ENCODE measurements at regions not wholly inside any gene's neighbourhood (a gene's known extent, or its start where the extent isn't known, plus 50 kb on each side); places are given as distances from the start of the nearest gene placed in this dataset.

- in situ Hi-C loops (cut with HindIII; ENCODE audit: low pct_unique_long_range_greater_than_20kb, low sequenced_read_pairs) = no loop called here
- no peak for TF ChIP-seq JUND (IDR thresholded peaks at IDR 0.05; ENCODE audit: low read depth)
- DNase-seq (ENCODE audit: low read depth in 1 of 2, low spot score in 1 of 2) = no peak
Measured at GRCh38 chr2:6645004-6645403, 220.7 kb downstream of the CMPK2 start.

GRCh38 chr2:6645672-6646071 lies 220.0 kb downstream of the CMPK2 start:
- in situ Hi-C loops (cut with HindIII; ENCODE audit: low pct_unique_long_range_greater_than_20kb, low sequenced_read_pairs) = no loop called here
- DNase-seq (ENCODE audit: low read depth in 1 of 2, low spot score in 1 of 2) = no peak
- no peak for TF ChIP-seq JUND (IDR thresholded peaks at IDR 0.05; ENCODE audit: low read depth)

- no peak for TF ChIP-seq JUND (IDR thresholded peaks at IDR 0.05; ENCODE audit: low read depth)
- DNase-seq (ENCODE audit: low read depth in 1 of 2, low spot score in 1 of 2) = no peak
- in situ Hi-C loops (cut with HindIII; ENCODE audit: low pct_unique_long_range_greater_than_20kb, low sequenced_read_pairs) = no loop called here
Measured at GRCh38 chr2:6647046-6647445, 218.7 kb downstream of the CMPK2 start.

GRCh38 chr2:6648596-6649247 lies 217.0 kb downstream of the CMPK2 start:
- TF ChIP-seq JUND (IDR thresholded peaks at IDR 0.05; ENCODE audit: low read depth) = no peak
- in situ Hi-C loops (cut with HindIII; ENCODE audit: low pct_unique_long_range_greater_than_20kb, low sequenced_read_pairs) = no loop called here
- DNase-seq (ENCODE audit: low read depth in 1 of 2, low spot score in 1 of 2) = no peak

- no peak for DNase-seq (ENCODE audit: low read depth in 1 of 2, low spot score in 1 of 2)
- in situ Hi-C loops (cut with HindIII; ENCODE audit: low pct_unique_long_range_greater_than_20kb, low sequenced_read_pairs) = no loop called here
Measured at GRCh38 chr2:6650311-6650710, 215.4 kb downstream of the CMPK2 start.

GRCh38 chr2:6652251-6652650 lies 213.5 kb downstream of the CMPK2 start:
- no peak for TF ChIP-seq JUND (IDR thresholded peaks at IDR 0.05; ENCODE audit: low read depth)
- no peak for DNase-seq (ENCODE audit: low read depth in 1 of 2, low spot score in 1 of 2)
- in situ Hi-C loops (cut with HindIII; ENCODE audit: low pct_unique_long_range_greater_than_20kb, low sequenced_read_pairs) = no loop called here

More at GRCh38 chr2:6650311-6650710, 215.4 kb downstream of the CMPK2 start:
- no peak for TF ChIP-seq JUND (IDR thresholded peaks at IDR 0.05; ENCODE audit: low read depth)

GRCh38 chr2:6653281-6653750 lies 212.4 kb downstream of the CMPK2 start:
- in situ Hi-C loops (cut with HindIII; ENCODE audit: low pct_unique_long_range_greater_than_20kb, low sequenced_read_pairs) = no loop called here
- no peak for DNase-seq (ENCODE audit: low read depth in 1 of 2, low spot score in 1 of 2)
- no peak for TF ChIP-seq JUND (IDR thresholded peaks at IDR 0.05; ENCODE audit: low read depth)

- DNase-seq (ENCODE audit: low read depth in 1 of 2, low spot score in 1 of 2) = no peak
- in situ Hi-C loops (cut with HindIII; ENCODE audit: low pct_unique_long_range_greater_than_20kb, low sequenced_read_pairs) = no loop called here
- no peak for TF ChIP-seq JUND (IDR thresholded peaks at IDR 0.05; ENCODE audit: low read depth)
Measured at GRCh38 chr2:6654279-6654678, 211.4 kb downstream of the CMPK2 start.

GRCh38 chr2:6656633-6657032 lies 209.1 kb downstream of the CMPK2 start:
- in situ Hi-C loops (cut with HindIII; ENCODE audit: low pct_unique_long_range_greater_than_20kb, low sequenced_read_pairs) = no loop called here
- no peak for DNase-seq (ENCODE audit: low read depth in 1 of 2, low spot score in 1 of 2)
- TF ChIP-seq JUND (IDR thresholded peaks at IDR 0.05; ENCODE audit: low read depth) = no peak

- TF ChIP-seq JUND (IDR thresholded peaks at IDR 0.05; ENCODE audit: low read depth) = no peak
- in situ Hi-C loops (cut with HindIII; ENCODE audit: low pct_unique_long_range_greater_than_20kb, low sequenced_read_pairs) = no loop called here
- DNase-seq (ENCODE audit: low read depth in 1 of 2, low spot score in 1 of 2) = no peak
Measured at GRCh38 chr2:6657136-6657535, 208.6 kb downstream of the CMPK2 start.

GRCh38 chr2:6657855-6658254 lies 207.9 kb downstream of the CMPK2 start:
- in situ Hi-C loops (cut with HindIII; ENCODE audit: low pct_unique_long_range_greater_than_20kb, low sequenced_read_pairs) = no loop called here
- DNase-seq (ENCODE audit: low read depth in 1 of 2, low spot score in 1 of 2) = no peak
- no peak for TF ChIP-seq JUND (IDR thresholded peaks at IDR 0.05; ENCODE audit: low read depth)

GRCh38 chr2:6664332-6665061 lies 201.2 kb downstream of the CMPK2 start:
- in situ Hi-C loops (cut with HindIII; ENCODE audit: low pct_unique_long_range_greater_than_20kb, low sequenced_read_pairs) = no loop called here

More at GRCh38 chr2:6664332-6665061, 201.2 kb downstream of the CMPK2 start:
- no peak for TF ChIP-seq JUND (IDR thresholded peaks at IDR 0.05; ENCODE audit: low read depth)
- no peak for DNase-seq (ENCODE audit: low read depth in 1 of 2, low spot score in 1 of 2)
